Prostate gland (tissue), 2 donors: ENCODE measurements at regions not wholly inside any gene's neighbourhood (a gene's known extent, or its start where the extent isn't known, plus 50 kb on each side); places are given as distances from the start of the nearest gene placed in this dataset.

Experiments used
- CTCF ChIP-seq, 4 experiments: fragments of 200-600 bp in 2 of 4; fragments of 450-650 bp in 2 of 4; sonication (generic) in 2 of 4; IDR thresholded peaks; 1 replicate in 3 of 4; 2 replicates in 1 of 4; pipeline ENCODE4 v1.5.1; 2016 to 2019; ENCODE audit warnings: antibody characterized with exemption in 4 of 4, mild to moderate bottlenecking in 2 of 4, moderate library complexity in 2 of 4
- POLR2A ChIP-seq: fragments of 450-650 bp; IDR thresholded peaks from one replicate; pipeline ENCODE4 v1.6.1; 2016; ENCODE audit warnings: antibody characterized with exemption, mild to moderate bottlenecking
- POLR2AphosphoS5 ChIP-seq: sonication (generic); formaldehyde crosslinking; IDR thresholded peaks from one replicate; pipeline ENCODE4 v1.6.1; 2017; ENCODE audit warnings: antibody characterized with exemption

- no peak for TF ChIP-seq CTCF (IDR thresholded peaks at IDR 0.05)
- no peak for TF ChIP-seq POLR2A
- TF ChIP-seq POLR2AphosphoS5 = no peak
Measured at GRCh38 chr6:12359036-12359435, 68.9 kb downstream of the EDN1 start.
